ENCODE measurements at regions not wholly inside any gene's neighbourhood (a gene's known extent, or its start where the extent isn't known, plus 50 kb on each side); places are given as distances from the start of the nearest gene placed in this dataset.

DNA sequence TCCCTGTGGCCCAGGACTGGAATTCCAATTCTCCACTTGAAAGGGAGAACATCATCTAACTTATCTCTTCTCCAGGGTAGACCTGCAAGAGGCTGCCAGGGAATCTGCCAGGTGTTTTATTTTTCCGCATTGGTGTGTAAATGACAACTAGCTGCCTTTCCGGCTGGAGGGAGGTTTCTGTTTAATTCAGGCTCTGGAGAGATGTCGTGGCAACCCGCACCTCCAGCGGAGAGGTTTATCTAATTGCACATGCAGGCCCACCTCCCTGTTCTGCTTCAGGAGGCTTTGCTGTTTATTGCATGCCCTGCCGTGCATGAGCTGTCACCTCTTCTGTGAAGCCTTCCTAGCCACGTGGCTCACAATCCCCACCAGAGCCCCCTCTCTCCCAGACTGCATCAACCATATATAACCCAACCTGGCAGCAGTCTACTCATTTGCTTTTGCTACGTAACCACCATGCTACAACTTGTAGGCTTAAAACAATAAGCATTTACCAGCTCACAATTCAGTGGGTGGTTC lies 151.6 kb downstream of the C1orf94 start:
- TF ChIP-seq POLR2A (IDR thresholded peaks at IDR 0.05): no peak
- TF ChIP-seq, protein P1, sequence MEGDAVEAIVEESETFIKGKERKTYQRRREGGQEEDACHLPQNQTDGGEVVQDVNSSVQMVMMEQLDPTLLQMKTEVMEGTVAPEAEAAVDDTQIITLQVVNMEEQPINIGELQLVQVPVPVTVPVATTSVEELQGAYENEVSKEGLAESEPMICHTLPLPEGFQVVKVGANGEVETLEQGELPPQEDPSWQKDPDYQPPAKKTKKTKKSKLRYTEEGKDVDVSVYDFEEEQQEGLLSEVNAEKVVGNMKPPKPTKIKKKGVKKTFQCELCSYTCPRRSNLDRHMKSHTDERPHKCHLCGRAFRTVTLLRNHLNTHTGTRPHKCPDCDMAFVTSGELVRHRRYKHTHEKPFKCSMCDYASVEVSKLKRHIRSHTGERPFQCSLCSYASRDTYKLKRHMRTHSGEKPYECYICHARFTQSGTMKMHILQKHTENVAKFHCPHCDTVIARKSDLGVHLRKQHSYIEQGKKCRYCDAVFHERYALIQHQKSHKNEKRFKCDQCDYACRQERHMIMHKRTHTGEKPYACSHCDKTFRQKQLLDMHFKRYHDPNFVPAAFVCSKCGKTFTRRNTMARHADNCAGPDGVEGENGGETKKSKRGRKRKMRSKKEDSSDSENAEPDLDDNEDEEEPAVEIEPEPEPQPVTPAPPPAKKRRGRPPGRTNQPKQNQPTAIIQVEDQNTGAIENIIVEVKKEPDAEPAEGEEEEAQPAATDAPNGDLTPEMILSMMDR (IDR thresholded peaks at IDR 0.05): no peak

All from sigmoid colon (tissue), 3 donors.